ENCODE measurements at regions not wholly inside any gene's neighbourhood (a gene's known extent, or its start where the extent isn't known, plus 50 kb on each side); places are given as distances from the start of the nearest gene placed in this dataset.
A peak's percentile ranks its signal among the peaks of the same experiment; 100 is the strongest.

GRCh38 chr2:222357930-222358329, 59.1 kb upstream of the PAX3 start:
- no peak for DNase-seq

GRCh38 chr2:222358876-222359275, 60.1 kb upstream of the PAX3 start:
- Histone ChIP-seq H3K9me3 (ENCODE audit: control insufficient read depth, low read length) (no peaks in the 10 kb centered on the region), H2BK5ac (ENCODE audit: low read depth, low read length, poor library complexity, severe bottlenecking) (no peak overlapping the region), H4K8ac (ENCODE audit: low read length) (no peak overlapping the region), H3K36me3 (ENCODE audit: control insufficient read depth in 1 of 2, insufficient read depth in 2 of 2, low read depth in 1 of 2, low read length in 2 of 2) (no peaks in the 10 kb centered on the region), H2BK15ac (ENCODE audit: low read depth, poor library complexity, severe bottlenecking) (no peak overlapping the region), H3K23ac (ENCODE audit: low read length in 2 of 2) (no peak overlapping the region), H2AFZ (ENCODE audit: low read depth, low read length) (no peak overlapping the region), H3K18ac (ENCODE audit: low read depth in 1 of 2, low read length in 2 of 2) (no peak overlapping the region), H3K27me3 (ENCODE audit: control insufficient read depth in 1 of 2, insufficient read depth in 1 of 2, low read length in 2 of 2) (no peaks in the 10 kb centered on the region), H3K27ac (ENCODE audit: low read length, poor library complexity, severe bottlenecking) (no peak overlapping the region), H3K4me2 (ENCODE audit: low read length, poor library complexity, severe bottlenecking) (no peak overlapping the region), H3K9ac (ENCODE audit: low read length) (no peak overlapping the region), H3K4me1 (ENCODE audit: control insufficient read depth, insufficient read depth, low read depth, low read length) (no peaks in the 10 kb centered on the region), H3K14ac (ENCODE audit: low read length in 2 of 2) (no peak overlapping the region), H3K79me1 (replicated peaks; ENCODE audit: low read length, poor library complexity, severe bottlenecking) (no peaks in the 10 kb centered on the region), H2AK5ac (ENCODE audit: low read length, severe bottlenecking) (no peak overlapping the region), H3K4me3 (ENCODE audit: insufficient read depth in 1 of 2, low read depth in 1 of 2, low read length in 2 of 2) (no peak overlapping the region), H2BK12ac (ENCODE audit: low read length in 2 of 2) (no peak overlapping the region), H3K4ac (ENCODE audit: low read depth in 1 of 2, low read length in 2 of 2) (no peak overlapping the region), H4K91ac (ENCODE audit: low read length) (no peak overlapping the region), H2BK120ac (ENCODE audit: low read depth, low read length) (no peak overlapping the region)
- 100% methylated on average over 1 of the region's 1 CpG for WGBS
- no peak for DNase-seq

More at GRCh38 chr2:222357930-222358329, 59.1 kb upstream of the PAX3 start:
- Histone ChIP-seq H3K18ac (ENCODE audit: low read depth in 1 of 2, low read length in 2 of 2) (no peak overlapping the region), H3K4me1 (ENCODE audit: control insufficient read depth, insufficient read depth, low read depth, low read length) (no peaks in the 10 kb centered on the region), H3K4me2 (ENCODE audit: low read length, poor library complexity, severe bottlenecking) (no peak overlapping the region), H4K91ac (ENCODE audit: low read length) (no peak overlapping the region), H2BK120ac (ENCODE audit: low read depth, low read length) (no peak overlapping the region), H3K23ac (ENCODE audit: low read length in 2 of 2) (no peak overlapping the region), H2AFZ (ENCODE audit: low read depth, low read length) (no peak overlapping the region), H3K27me3 (ENCODE audit: control insufficient read depth in 1 of 2, insufficient read depth in 1 of 2, low read length in 2 of 2) (no peaks in the 10 kb centered on the region), H2BK12ac (ENCODE audit: low read length in 2 of 2) (no peak overlapping the region), H4K8ac (ENCODE audit: low read length) (no peak overlapping the region), H3K4ac (ENCODE audit: low read depth in 1 of 2, low read length in 2 of 2) (no peak overlapping the region), H3K4me3 (ENCODE audit: insufficient read depth in 1 of 2, low read depth in 1 of 2, low read length in 2 of 2) (no peak overlapping the region), H3K36me3 (ENCODE audit: control insufficient read depth in 1 of 2, insufficient read depth in 2 of 2, low read depth in 1 of 2, low read length in 2 of 2) (no peaks in the 10 kb centered on the region), H3K79me1 (replicated peaks; ENCODE audit: low read length, poor library complexity, severe bottlenecking) (no peaks in the 10 kb centered on the region), H2BK15ac (ENCODE audit: low read depth, poor library complexity, severe bottlenecking) (no peak overlapping the region), H2BK5ac (ENCODE audit: low read depth, low read length, poor library complexity, severe bottlenecking) (no peak overlapping the region), H3K9ac (ENCODE audit: low read length) (no peak overlapping the region), H2AK5ac (ENCODE audit: low read length, severe bottlenecking) (no peak overlapping the region), H3K14ac (ENCODE audit: low read length in 2 of 2) (no peak overlapping the region), H3K27ac (ENCODE audit: low read length, poor library complexity, severe bottlenecking) (no peak overlapping the region), H3K9me3 (ENCODE audit: control insufficient read depth, low read length) (no peaks in the 10 kb centered on the region)
- WGBS, result 100% methylated on average over 1 of the region's 1 CpG

- Histone ChIP-seq H3K9me3 (ENCODE audit: control insufficient read depth, low read length) (no peaks in the 10 kb centered on the region), H3K4me3 (ENCODE audit: insufficient read depth in 1 of 2, low read depth in 1 of 2, low read length in 2 of 2) (no peak overlapping the region), H3K14ac (ENCODE audit: low read length in 2 of 2) (no peak overlapping the region), H3K23ac (ENCODE audit: low read length in 2 of 2) (no peak overlapping the region), H3K4ac (ENCODE audit: low read depth in 1 of 2, low read length in 2 of 2) (no peak overlapping the region), H4K91ac (ENCODE audit: low read length) (no peak overlapping the region), H2BK15ac (ENCODE audit: low read depth, poor library complexity, severe bottlenecking) (no peak overlapping the region), H3K79me1 (replicated peaks; ENCODE audit: low read length, poor library complexity, severe bottlenecking) (no peaks in the 10 kb centered on the region), H2AK5ac (ENCODE audit: low read length, severe bottlenecking) (no peak overlapping the region), H4K8ac (ENCODE audit: low read length) (no peak overlapping the region), H2BK12ac (ENCODE audit: low read length in 2 of 2) (no peak overlapping the region), H3K18ac (ENCODE audit: low read depth in 1 of 2, low read length in 2 of 2) (no peak overlapping the region), H3K4me2 (ENCODE audit: low read length, poor library complexity, severe bottlenecking) (peak overlapping the region; percentile 30), H3K9ac (ENCODE audit: low read length) (no peak overlapping the region), H2AFZ (ENCODE audit: low read depth, low read length) (no peak overlapping the region), H3K27me3 (ENCODE audit: control insufficient read depth in 1 of 2, insufficient read depth in 1 of 2, low read length in 2 of 2) (no peaks in the 10 kb centered on the region), H2BK120ac (ENCODE audit: low read depth, low read length) (no peak overlapping the region), H2BK5ac (ENCODE audit: low read depth, low read length, poor library complexity, severe bottlenecking) (no peak overlapping the region), H3K36me3 (ENCODE audit: control insufficient read depth in 1 of 2, insufficient read depth in 2 of 2, low read depth in 1 of 2, low read length in 2 of 2) (no peaks in the 10 kb centered on the region), H3K27ac (ENCODE audit: low read length, poor library complexity, severe bottlenecking) (no peak overlapping the region), H3K4me1 (ENCODE audit: control insufficient read depth, insufficient read depth, low read depth, low read length) (no peaks in the 10 kb centered on the region)
- no peak for DNase-seq
- WGBS, result 77% methylated on average over 3 of the region's 4 CpGs
Observed at GRCh38 chr2:222360146-222360545, 61.3 kb upstream of the PAX3 start.

- no peak overlapping the region for H3K23ac ChIP-seq (ENCODE audit: low read length in 2 of 2)
- H3K18ac ChIP-seq (ENCODE audit: low read depth in 1 of 2, low read length in 2 of 2), result no peak overlapping the region
- H2AK5ac ChIP-seq (ENCODE audit: low read length, severe bottlenecking), result no peak overlapping the region
- no peaks in the 10 kb centered on the region for H3K4me1 ChIP-seq (ENCODE audit: control insufficient read depth, insufficient read depth, low read depth, low read length)
- no peak overlapping the region for H2BK15ac ChIP-seq (ENCODE audit: low read depth, poor library complexity, severe bottlenecking)
- H2AFZ ChIP-seq (ENCODE audit: low read depth, low read length), result no peak overlapping the region
- DNase-seq, result no peak
- no CpG with 5 or more reads among the region's 1 CpG for WGBS
- no peaks in the 10 kb centered on the region for H3K27me3 ChIP-seq (ENCODE audit: control insufficient read depth in 1 of 2, insufficient read depth in 1 of 2, low read length in 2 of 2)
- H3K9me3 ChIP-seq (ENCODE audit: control insufficient read depth, low read length), result no peaks in the 10 kb centered on the region
- no peak overlapping the region for H2BK120ac ChIP-seq (ENCODE audit: low read depth, low read length)
- H3K4me3 ChIP-seq (ENCODE audit: insufficient read depth in 1 of 2, low read depth in 1 of 2, low read length in 2 of 2), result no peak overlapping the region
- H3K4me2 ChIP-seq (ENCODE audit: low read length, poor library complexity, severe bottlenecking), result no peak overlapping the region
- no peak overlapping the region for H2BK12ac ChIP-seq (ENCODE audit: low read length in 2 of 2)
- H4K8ac ChIP-seq (ENCODE audit: low read length), result no peak overlapping the region
- H2BK5ac ChIP-seq (ENCODE audit: low read depth, low read length, poor library complexity, severe bottlenecking), result no peak overlapping the region
- H3K79me1 ChIP-seq (replicated peaks; ENCODE audit: low read length, poor library complexity, severe bottlenecking), result no peaks in the 10 kb centered on the region
- no peak overlapping the region for H4K91ac ChIP-seq (ENCODE audit: low read length)
- no peak overlapping the region for H3K14ac ChIP-seq (ENCODE audit: low read length in 2 of 2)
- no peak overlapping the region for H3K27ac ChIP-seq (ENCODE audit: low read length, poor library complexity, severe bottlenecking)
- H3K36me3 ChIP-seq (ENCODE audit: control insufficient read depth in 1 of 2, insufficient read depth in 2 of 2, low read depth in 1 of 2, low read length in 2 of 2), result no peaks in the 10 kb centered on the region
- no peak overlapping the region for H3K9ac ChIP-seq (ENCODE audit: low read length)
- H3K4ac ChIP-seq (ENCODE audit: low read depth in 1 of 2, low read length in 2 of 2), result no peak overlapping the region
Observed at GRCh38 chr2:222360997-222361396, 62.2 kb upstream of the PAX3 start.

Measured in mesenchymal stem cell (in vitro differentiated cells and primary cell).